Glutamatergic neuron (in vitro differentiated cells): ENCODE measurements at regions not wholly inside any gene's neighbourhood (a gene's known extent, or its start where the extent isn't known, plus 50 kb on each side); places are given as distances from the start of the nearest gene placed in this dataset.

ENCODE experiments used
- DNase-seq: peaks from one replicate; pipeline ENCODE4 v3.0.0; 2022
- H3K27ac Mint-ChIP-seq: one replicate; pipeline ENCODE4 v1.8.0; 2020; ENCODE audit warnings: mild to moderate bottlenecking, mixed read lengths, inconsistent platforms; ENCODE audit not compliant: unreplicated experiment
- H3K27me3 Mint-ChIP-seq: one replicate; pipeline ENCODE4 v1.8.0; 2020; ENCODE audit warnings: mild to moderate bottlenecking, moderate library complexity, mixed read lengths, inconsistent platforms; ENCODE audit not compliant: unreplicated experiment
- H3K36me3 Mint-ChIP-seq: one replicate; pipeline ENCODE4 v1.8.0; 2020; ENCODE audit warnings: mild to moderate bottlenecking, mixed read lengths, inconsistent platforms; ENCODE audit not compliant: unreplicated experiment
- H3K4me1 Mint-ChIP-seq: one replicate; pipeline ENCODE4 v1.8.0; 2020; ENCODE audit warnings: mild to moderate bottlenecking, low read depth, mixed read lengths, inconsistent platforms; ENCODE audit not compliant: unreplicated experiment
- H3K4me3 Mint-ChIP-seq: one replicate; pipeline ENCODE4 v1.8.0; 2020; ENCODE audit warnings: mild to moderate bottlenecking, mixed read lengths, inconsistent platforms; ENCODE audit not compliant: unreplicated experiment
- H3K9me3 Mint-ChIP-seq: one replicate; pipeline ENCODE4 v1.8.0; 2020; ENCODE audit warnings: mild to moderate bottlenecking, moderate library complexity, mixed read lengths, inconsistent platforms; ENCODE audit not compliant: unreplicated experiment
- CTCF ChIP-seq: fragments of 200-600 bp; sonication (generic); IDR thresholded peaks from one replicate; pipeline ENCODE4 v1.5.0; 2021; ENCODE audit not compliant: partially characterized antibody, unreplicated experiment

- H3K27ac Mint-ChIP-seq: no peak overlapping the region
- H3K27me3 Mint-ChIP-seq: no peaks in the 10 kb centered on the region
- no peak for TF ChIP-seq CTCF
- no peaks in the 10 kb centered on the region for H3K36me3 Mint-ChIP-seq
- DNase-seq: no peak
- no peaks in the 10 kb centered on the region for H3K9me3 Mint-ChIP-seq
- H3K4me1 Mint-ChIP-seq: peaks cover 2% of the 10 kb centered on the region
- H3K4me3 Mint-ChIP-seq: no peak overlapping the region
Measured at GRCh38 chr12:19044430-19044829, 85.1 kb upstream of the PLEKHA5 start.

GRCh38 chr12:19044891-19045290, 84.6 kb upstream of the PLEKHA5 start:
- H3K36me3 Mint-ChIP-seq: no peaks in the 10 kb centered on the region

GRCh38 chr12:19045426-19045825, 84.1 kb upstream of the PLEKHA5 start:
- Mint-ChIP-seq H3K27ac (no peak overlapping the region), H3K27me3 (no peaks in the 10 kb centered on the region), H3K4me3 (no peak overlapping the region), H3K9me3 (no peaks in the 10 kb centered on the region), H3K4me1 (no peaks in the 10 kb centered on the region), H3K36me3 (no peaks in the 10 kb centered on the region)
- no peak for TF ChIP-seq CTCF
- no peak for DNase-seq

More at GRCh38 chr12:19044891-19045290, 84.6 kb upstream of the PLEKHA5 start:
- TF ChIP-seq CTCF: no peak
- H3K4me3 Mint-ChIP-seq: no peak overlapping the region
- no peak for DNase-seq
- H3K4me1 Mint-ChIP-seq: no peaks in the 10 kb centered on the region
- no peaks in the 10 kb centered on the region for H3K9me3 Mint-ChIP-seq
- no peaks in the 10 kb centered on the region for H3K27me3 Mint-ChIP-seq
- no peak overlapping the region for H3K27ac Mint-ChIP-seq

GRCh38 chr12:19048943-19049342, 80.6 kb upstream of the PLEKHA5 start:
- H3K9me3 Mint-ChIP-seq: no peaks in the 10 kb centered on the region
- no peak for DNase-seq
- no peak overlapping the region for H3K27ac Mint-ChIP-seq
- no peak for TF ChIP-seq CTCF
- H3K27me3 Mint-ChIP-seq: no peaks in the 10 kb centered on the region
- H3K4me3 Mint-ChIP-seq: no peak overlapping the region
- peaks cover 7% of the 10 kb centered on the region for H3K4me1 Mint-ChIP-seq
- no peaks in the 10 kb centered on the region for H3K36me3 Mint-ChIP-seq

- H3K4me3 Mint-ChIP-seq: no peak overlapping the region
- no peak for TF ChIP-seq CTCF
- no peaks in the 10 kb centered on the region for H3K27me3 Mint-ChIP-seq
- no peaks in the 10 kb centered on the region for H3K36me3 Mint-ChIP-seq
- H3K27ac Mint-ChIP-seq: no peak overlapping the region
- DNase-seq: no peak
- peaks cover 26% of the 10 kb centered on the region for H3K4me1 Mint-ChIP-seq
- no peaks in the 10 kb centered on the region for H3K9me3 Mint-ChIP-seq
Measured at GRCh38 chr12:19052689-19053088, 76.8 kb upstream of the PLEKHA5 start.
